Activated naive CD4-positive, alpha-beta T cell treated with anti-CD3 and anti-CD28 coated beads, Interleukin-2, amount 50 U/mL, for 16 hours (primary cell): ENCODE measurements at regions not wholly inside any gene's neighbourhood (a gene's known extent, or its start where the extent isn't known, plus 50 kb on each side); places are given as distances from the start of the nearest gene placed in this dataset.
"Not testable (repeated sequence)": the region's sequence is repeated elsewhere in the genome, so short reads cannot be mapped to it uniquely, and the experiment has no call there.

Source experiments
- DNase-seq: peaks from one replicate; pipeline ENCODE4 v3.0.0-alpha.2; 2020

- not testable (repeated sequence) for DNase-seq
Measured at GRCh38 chr14:105740272-105740671, 213.9 kb downstream of the TMEM121 start.

- DNase-seq, result not testable (repeated sequence)
Measured at GRCh38 chr14:105740961-105741360, 214.6 kb downstream of the TMEM121 start.

GRCh38 chr14:105741707-105742530 lies 215.5 kb downstream of the TMEM121 start:
- DNase-seq, result not testable (repeated sequence)

GRCh38 chr14:105742531-105742848 lies 216.1 kb downstream of the TMEM121 start:
- DNase-seq, result no peak

GRCh38 chr14:105742904-105743701 lies 216.7 kb downstream of the TMEM121 start:
- not testable (repeated sequence) for DNase-seq

- DNase-seq, result not testable (repeated sequence)
Measured at GRCh38 chr14:105744213-105744787, 217.9 kb downstream of the TMEM121 start.

GRCh38 chr14:105745433-105746123 lies 219.2 kb downstream of the TMEM121 start:
- DNase-seq, result no peak

GRCh38 chr14:105746124-105746514 lies 219.7 kb downstream of the TMEM121 start:
- no peak for DNase-seq

GRCh38 chr14:105746800-105747502 lies 220.6 kb downstream of the TMEM121 start:
- not testable (repeated sequence) for DNase-seq

GRCh38 chr14:105747503-105748203 lies 221.3 kb downstream of the TMEM121 start:
- not testable (repeated sequence) for DNase-seq

- no peak for DNase-seq
Measured at GRCh38 chr14:105748204-105748578, 221.8 kb downstream of the TMEM121 start.

- DNase-seq, result not testable (repeated sequence)
Measured at GRCh38 chr14:105748710-105749109, 222.3 kb downstream of the TMEM121 start.

- not testable (repeated sequence) for DNase-seq
Measured at GRCh38 chr14:105749870-105750541, 223.6 kb downstream of the TMEM121 start.

- DNase-seq, result not testable (repeated sequence)
Measured at GRCh38 chr14:105751291-105751751, 224.9 kb downstream of the TMEM121 start.

GRCh38 chr14:105752420-105752819 lies 226.0 kb downstream of the TMEM121 start:
- DNase-seq, result not testable (repeated sequence)

GRCh38 chr14:105760691-105761344 lies 234.4 kb downstream of the TMEM121 start:
- no peak for DNase-seq

GRCh38 chr14:105761345-105761740 lies 235.0 kb downstream of the TMEM121 start:
- DNase-seq, result not testable (repeated sequence)

- DNase-seq, result no peak
Measured at GRCh38 chr14:105761842-105762241, 235.5 kb downstream of the TMEM121 start.

- DNase-seq, result not testable (repeated sequence)
Measured at GRCh38 chr14:105762262-105762661, 235.9 kb downstream of the TMEM121 start.

GRCh38 chr14:105764254-105764901 lies 238.0 kb downstream of the TMEM121 start:
- DNase-seq, result not testable (repeated sequence)
